ENCODE measurements at regions not wholly inside any gene's neighbourhood (a gene's known extent, or its start where the extent isn't known, plus 50 kb on each side); places are given as distances from the start of the nearest gene placed in this dataset.

GRCh38 chr10:111705021-111705420 is 478.5 kb downstream of the GPAM start:
- ChIA-PET CTCF (no interaction called here), POLR2A (no interaction called here)
- H3K27me3 ChIP-seq (ENCODE audit: control insufficient read depth in 2 of 2, insufficient read depth in 2 of 2, low read length in 2 of 2) = no peaks in the 10 kb centered on the region
- no peak overlapping the region for H3K4me3 ChIP-seq (replicated peaks in 1 of 3; ENCODE audit: insufficient read depth in 1 of 3, low read depth in 1 of 3, low read length in 3 of 3)
- intact Hi-C loops (cut with micrococcal nuclease) = no loop called here
- H3K9me3 ChIP-seq (replicated peaks; ENCODE audit: control insufficient read depth, insufficient read depth, low read length) = peaks cover 3% of the 10 kb centered on the region
- TF ChIP-seq, protein P1, sequence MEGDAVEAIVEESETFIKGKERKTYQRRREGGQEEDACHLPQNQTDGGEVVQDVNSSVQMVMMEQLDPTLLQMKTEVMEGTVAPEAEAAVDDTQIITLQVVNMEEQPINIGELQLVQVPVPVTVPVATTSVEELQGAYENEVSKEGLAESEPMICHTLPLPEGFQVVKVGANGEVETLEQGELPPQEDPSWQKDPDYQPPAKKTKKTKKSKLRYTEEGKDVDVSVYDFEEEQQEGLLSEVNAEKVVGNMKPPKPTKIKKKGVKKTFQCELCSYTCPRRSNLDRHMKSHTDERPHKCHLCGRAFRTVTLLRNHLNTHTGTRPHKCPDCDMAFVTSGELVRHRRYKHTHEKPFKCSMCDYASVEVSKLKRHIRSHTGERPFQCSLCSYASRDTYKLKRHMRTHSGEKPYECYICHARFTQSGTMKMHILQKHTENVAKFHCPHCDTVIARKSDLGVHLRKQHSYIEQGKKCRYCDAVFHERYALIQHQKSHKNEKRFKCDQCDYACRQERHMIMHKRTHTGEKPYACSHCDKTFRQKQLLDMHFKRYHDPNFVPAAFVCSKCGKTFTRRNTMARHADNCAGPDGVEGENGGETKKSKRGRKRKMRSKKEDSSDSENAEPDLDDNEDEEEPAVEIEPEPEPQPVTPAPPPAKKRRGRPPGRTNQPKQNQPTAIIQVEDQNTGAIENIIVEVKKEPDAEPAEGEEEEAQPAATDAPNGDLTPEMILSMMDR (IDR thresholded peaks at IDR 0.05; ENCODE audit: extremely low read depth in 1 of 2, insufficient read depth in 1 of 2, low read depth in 1 of 2, low read length in 2 of 2) = no peak
- no peak for TF ChIP-seq GATA2 (IDR thresholded peaks at IDR 0.05; ENCODE audit: insufficient read depth, insufficient read length, low read depth, low read length)
- TF ChIP-seq FOS (IDR thresholded peaks at IDR 0.05; ENCODE audit: borderline replicate concordance, insufficient read depth, low read length) = no peak
- TF ChIP-seq MYC (IDR thresholded peaks at IDR 0.05; ENCODE audit: low read depth, low read length) = no peak
- no peak for TF ChIP-seq POLR2AphosphoS5 (IDR thresholded peaks at IDR 0.05; ENCODE audit: insufficient read depth, low read depth, low read length)
- TF ChIP-seq POLR2A (IDR thresholded peaks at IDR 0.05; ENCODE audit: low read depth, low read length) = no peak
- no peak for TF ChIP-seq MAX (IDR thresholded peaks at IDR 0.05; ENCODE audit: insufficient read depth, insufficient read length)
- TF ChIP-seq EZH2 (IDR thresholded peaks at IDR 0.05; ENCODE audit: borderline replicate concordance, low read depth, low read length, severe bottlenecking) = no peak
- TF ChIP-seq JUN (IDR thresholded peaks at IDR 0.05; ENCODE audit: borderline replicate concordance, insufficient read depth, insufficient read length, low read depth) = no peak
- H3K27ac ChIP-seq (ENCODE audit: insufficient read depth, low read depth, low read length) = no peak overlapping the region
- H3K79me2 ChIP-seq (ENCODE audit: control insufficient read depth, insufficient read depth, low read length) = no peaks in the 10 kb centered on the region
- no peak for FAIRE-seq
- no peaks in the 10 kb centered on the region for H4K20me1 ChIP-seq (replicated peaks; ENCODE audit: control insufficient read depth, extremely low read depth, insufficient read depth, low read length)
- H3K9me1 ChIP-seq (replicated peaks; ENCODE audit: control insufficient read depth, extremely low read depth, insufficient read depth, low read length) = no peaks in the 10 kb centered on the region
- no peak overlapping the region for H3K4me2 ChIP-seq (ENCODE audit: insufficient read depth, low read length)
- no peak overlapping the region for H3K9ac ChIP-seq (replicated peaks; ENCODE audit: extremely low read depth, insufficient read depth, low read length)
- H3K36me3 ChIP-seq (ENCODE audit: control insufficient read depth in 2 of 2, extremely low read depth in 1 of 2, insufficient read depth in 2 of 2, low read length in 2 of 2) = no peaks in the 10 kb centered on the region
- dilution Hi-C loops (cut with MboI; ENCODE audit: extremely low pct_ligation_motif_present, low sequenced_read_pairs) = no loop called here
- no peak for DNase-seq (ENCODE audit: low read depth, low spot score)
- BruUV-seq (replicated peaks) = no TSS peak
- H3K4me1 ChIP-seq (ENCODE audit: control insufficient read depth, extremely low read depth, insufficient read depth, low read length) = no peaks in the 10 kb centered on the region
- H2AFZ ChIP-seq (ENCODE audit: low read depth, low read length) = no peak overlapping the region

Measured in endothelial cell of umbilical vein (primary cell).